Tibial artery (tissue), 4 donors: ENCODE measurements at regions not wholly inside any gene's neighbourhood (a gene's known extent, or its start where the extent isn't known, plus 50 kb on each side); places are given as distances from the start of the nearest gene placed in this dataset.

Experiments used
- DNase-seq, 2 donors: peaks; one replicate each; pipeline ENCODE4 v3.0.0-alpha.2; 2019
- H3K27ac ChIP-seq, 2 donors: fragments of 200-600 bp; sonication (generic) in 1 of 2; 1 replicate in 1 of 2; 2 replicates in 1 of 2; pipeline ENCODE4 v1.5.1; 2018 to 2019; ENCODE audit warnings: mild to moderate bottlenecking in 1 of 2
- H3K27me3 ChIP-seq, 2 donors: fragments of 200-600 bp; sonication (generic) in 1 of 2; one replicate each; pipeline versions ENCODE4 v1.5.1 to v1.6.0; 2016 to 2019
- H3K36me3 ChIP-seq, 3 donors: fragments of 200-600 bp; sonication (generic) in 2 of 3; one replicate each; pipeline ENCODE4 v1.5.1; 2016 to 2019; ENCODE audit warnings: mild to moderate bottlenecking in 2 of 3
- H3K4me1 ChIP-seq, 4 donors: fragments of 200-600 bp; sonication (generic) in 2 of 4; 1 replicate in 3 of 4; 2 replicates in 1 of 4; pipeline ENCODE4 v1.5.1; 2016 to 2019
- H3K4me3 ChIP-seq, 2 donors: fragments of 200-600 bp; sonication (generic) in 1 of 2; 1 replicate in 1 of 2; 2 replicates in 1 of 2; pipeline ENCODE4 v1.5.1; 2018 to 2019; ENCODE audit warnings: mild to moderate bottlenecking in 2 of 2
- H3K9me3 ChIP-seq, 3 donors: fragments of 200-600 bp; sonication (generic) in 1 of 3; one replicate each; pipeline ENCODE4 v1.5.1; 2016 to 2019
- intact Hi-C: fragments of 100-400 bp; cut with DNase I; formaldehyde crosslinking; loops from one replicate; pipeline ENCODE4 v1.15.0; 2023; ENCODE audit warnings: low total_unique reads
- TF ChIP-seq, protein P1 (sequence below), 2 experiments: fragments of 200-600 bp in 1 of 2; fragments of 450-650 bp in 1 of 2; IDR thresholded peaks; one replicate each; pipeline ENCODE4 v1.5.1; 2017 to 2019; ENCODE audit warnings: antibody characterized with exemption in 2 of 2, mild to moderate bottlenecking in 1 of 2, moderate library complexity in 1 of 2

DNA sequence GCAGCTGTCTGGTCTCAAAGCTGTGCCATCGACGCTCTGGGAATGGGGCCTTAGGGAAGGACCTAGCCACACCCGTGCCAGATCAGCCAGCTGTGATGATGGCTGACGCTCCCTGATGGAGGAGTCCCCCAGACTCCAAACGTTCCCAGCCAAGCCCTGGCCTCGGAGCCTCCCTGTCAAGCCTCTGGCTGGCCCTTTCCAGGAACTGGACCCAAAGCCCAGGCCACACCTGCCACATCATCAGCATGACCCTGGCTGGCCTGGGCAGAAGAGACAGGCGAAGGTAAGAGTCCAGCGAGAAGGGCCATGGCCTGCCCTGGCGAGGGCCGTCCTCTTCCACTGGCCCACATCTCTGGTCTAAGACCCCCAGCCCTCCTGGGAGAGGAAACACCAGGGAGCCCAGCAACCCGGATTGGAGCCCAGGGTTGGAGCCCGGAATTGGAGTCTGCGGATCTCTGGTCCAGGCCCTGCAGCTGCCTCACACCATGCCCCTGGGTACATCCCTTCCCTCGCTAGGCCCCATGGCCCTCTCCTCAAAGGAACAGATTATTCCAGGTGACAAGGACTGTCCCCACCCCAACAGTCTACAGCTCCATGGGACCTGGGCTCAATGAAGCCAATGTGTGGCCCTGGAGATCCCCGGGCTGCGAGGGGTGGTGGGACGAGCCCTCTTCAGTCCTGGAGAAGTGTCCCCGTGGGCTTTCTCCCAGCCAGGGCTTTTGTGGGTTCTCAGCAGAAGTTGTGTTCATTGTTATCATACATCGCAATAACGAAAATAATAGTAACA, 105.1 kb upstream of the TNRC6C start:
- H3K4me3 ChIP-seq, result no peak overlapping the region
- intact Hi-C loops, result no loop called here
- no peak overlapping the region for H3K27ac ChIP-seq
- peak in 1 of 2 donors; percentile 46 for DNase-seq
- no peaks in the 10 kb centered on the region for H3K4me1 ChIP-seq
- H3K36me3 ChIP-seq, result no peaks in the 10 kb centered on the region
- H3K9me3 ChIP-seq, result no peaks in the 10 kb centered on the region
- TF ChIP-seq, protein P1, sequence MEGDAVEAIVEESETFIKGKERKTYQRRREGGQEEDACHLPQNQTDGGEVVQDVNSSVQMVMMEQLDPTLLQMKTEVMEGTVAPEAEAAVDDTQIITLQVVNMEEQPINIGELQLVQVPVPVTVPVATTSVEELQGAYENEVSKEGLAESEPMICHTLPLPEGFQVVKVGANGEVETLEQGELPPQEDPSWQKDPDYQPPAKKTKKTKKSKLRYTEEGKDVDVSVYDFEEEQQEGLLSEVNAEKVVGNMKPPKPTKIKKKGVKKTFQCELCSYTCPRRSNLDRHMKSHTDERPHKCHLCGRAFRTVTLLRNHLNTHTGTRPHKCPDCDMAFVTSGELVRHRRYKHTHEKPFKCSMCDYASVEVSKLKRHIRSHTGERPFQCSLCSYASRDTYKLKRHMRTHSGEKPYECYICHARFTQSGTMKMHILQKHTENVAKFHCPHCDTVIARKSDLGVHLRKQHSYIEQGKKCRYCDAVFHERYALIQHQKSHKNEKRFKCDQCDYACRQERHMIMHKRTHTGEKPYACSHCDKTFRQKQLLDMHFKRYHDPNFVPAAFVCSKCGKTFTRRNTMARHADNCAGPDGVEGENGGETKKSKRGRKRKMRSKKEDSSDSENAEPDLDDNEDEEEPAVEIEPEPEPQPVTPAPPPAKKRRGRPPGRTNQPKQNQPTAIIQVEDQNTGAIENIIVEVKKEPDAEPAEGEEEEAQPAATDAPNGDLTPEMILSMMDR (IDR thresholded peaks at IDR 0.05), result no peak
- H3K27me3 ChIP-seq, result peaks cover 0 to 4% of the 10 kb centered on the region in 2 donors

DNA sequence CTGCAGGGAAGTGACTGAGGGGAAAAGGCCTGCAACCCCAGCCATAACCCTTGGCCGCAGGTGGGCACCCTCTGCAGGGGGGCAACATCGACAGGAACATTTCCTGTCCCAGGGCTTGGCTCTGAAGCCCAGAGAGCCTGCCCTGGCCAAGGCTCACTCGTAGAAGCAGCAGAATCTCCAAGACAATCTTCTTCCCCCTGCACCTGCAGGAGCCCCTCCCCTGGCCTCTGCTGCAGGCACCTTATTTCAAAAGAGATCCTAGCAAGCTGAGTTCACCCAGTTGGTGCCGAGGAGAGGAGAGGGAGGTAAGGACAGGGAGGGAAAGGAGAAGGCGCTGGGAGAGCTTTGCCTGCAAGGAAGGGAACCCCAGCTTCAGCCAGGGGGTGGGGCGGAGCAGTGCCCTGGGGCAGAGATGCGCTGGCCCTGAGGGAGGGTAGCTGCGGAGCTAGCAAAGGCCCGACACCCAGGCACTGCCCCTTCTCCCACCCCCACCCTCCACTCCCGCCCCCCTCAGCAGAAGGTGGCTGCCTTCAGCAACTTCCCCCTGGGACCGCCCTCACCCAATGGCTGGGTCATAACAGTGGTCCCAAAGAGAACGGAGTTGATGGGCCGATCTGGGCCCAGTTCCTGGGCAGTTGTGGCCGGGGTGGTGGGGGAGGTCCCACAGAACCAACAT, 104.3 kb upstream of the TNRC6C start:
- intact Hi-C loops, result no loop called here
- Histone ChIP-seq H3K27me3 (peaks cover 0 to 4% of the 10 kb centered on the region in 2 donors), H3K9me3 (no peaks in the 10 kb centered on the region), H3K36me3 (no peaks in the 10 kb centered on the region), H3K4me1 (peaks cover 0 to 5% (median 4%) of the 10 kb centered on the region in 4 donors), H3K4me3 (no peak overlapping the region), H3K27ac (no peak overlapping the region)
- TF ChIP-seq, protein P1 (IDR thresholded peaks at IDR 0.05), result no peak
- no peak for DNase-seq

DNA sequence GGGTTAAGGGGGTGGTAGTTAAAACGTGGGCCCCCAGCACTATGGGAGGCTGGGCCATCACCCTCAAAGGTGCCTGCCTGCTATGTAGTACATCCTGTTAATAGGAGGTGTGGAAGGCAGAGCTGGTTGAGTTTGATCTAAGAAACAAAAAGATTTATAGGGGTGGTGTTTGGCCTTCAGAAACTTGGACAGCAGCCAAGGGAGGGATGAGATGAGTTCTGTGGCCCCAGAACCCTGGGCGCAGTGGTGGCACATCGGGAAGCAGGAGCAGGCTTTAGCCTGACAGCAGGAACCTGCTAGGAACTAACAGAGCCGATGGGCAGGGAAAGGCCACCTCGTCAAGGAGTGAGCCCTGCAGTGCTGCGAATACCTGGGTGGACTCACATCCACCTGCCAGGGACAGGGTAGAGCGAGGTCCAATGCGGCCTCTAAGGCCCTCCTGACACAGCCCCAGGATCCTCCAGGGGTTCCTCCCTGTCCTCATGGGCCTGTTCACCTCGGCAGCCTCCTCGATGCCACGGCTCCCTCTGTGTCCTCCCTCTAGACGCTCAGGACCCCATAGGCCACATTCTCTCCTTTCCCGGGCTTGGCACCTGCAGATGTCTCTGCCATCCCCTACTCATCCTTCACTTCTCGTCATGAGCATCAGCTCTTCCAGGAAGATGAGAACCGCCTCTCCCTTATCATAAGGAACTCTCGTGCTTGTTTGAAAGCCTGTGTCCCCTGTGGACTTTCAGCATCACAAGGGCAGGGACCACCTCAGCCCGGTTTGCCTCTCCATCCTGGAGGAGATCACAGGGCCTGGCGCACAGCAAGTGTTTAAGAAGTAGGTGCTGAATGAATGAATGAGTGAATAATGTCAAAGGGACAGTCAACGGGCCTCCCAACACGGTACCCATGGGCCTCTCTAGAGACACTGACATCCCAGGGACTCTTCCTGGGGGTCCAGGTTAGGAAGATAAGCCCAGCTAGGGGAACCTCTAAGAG, 103.5 kb upstream of the TNRC6C start:
- Histone ChIP-seq H3K36me3 (no peaks in the 10 kb centered on the region), H3K27ac (no peak overlapping the region), H3K27me3 (peaks cover 0 to 4% of the 10 kb centered on the region in 2 donors), H3K4me1 (peaks cover 0 to 7% (median 4%) of the 10 kb centered on the region in 4 donors), H3K4me3 (no peak overlapping the region), H3K9me3 (no peaks in the 10 kb centered on the region)
- intact Hi-C loops, result no loop called here
- TF ChIP-seq, protein P1 (IDR thresholded peaks at IDR 0.05), result no peak
- DNase-seq, result no peak

DNA sequence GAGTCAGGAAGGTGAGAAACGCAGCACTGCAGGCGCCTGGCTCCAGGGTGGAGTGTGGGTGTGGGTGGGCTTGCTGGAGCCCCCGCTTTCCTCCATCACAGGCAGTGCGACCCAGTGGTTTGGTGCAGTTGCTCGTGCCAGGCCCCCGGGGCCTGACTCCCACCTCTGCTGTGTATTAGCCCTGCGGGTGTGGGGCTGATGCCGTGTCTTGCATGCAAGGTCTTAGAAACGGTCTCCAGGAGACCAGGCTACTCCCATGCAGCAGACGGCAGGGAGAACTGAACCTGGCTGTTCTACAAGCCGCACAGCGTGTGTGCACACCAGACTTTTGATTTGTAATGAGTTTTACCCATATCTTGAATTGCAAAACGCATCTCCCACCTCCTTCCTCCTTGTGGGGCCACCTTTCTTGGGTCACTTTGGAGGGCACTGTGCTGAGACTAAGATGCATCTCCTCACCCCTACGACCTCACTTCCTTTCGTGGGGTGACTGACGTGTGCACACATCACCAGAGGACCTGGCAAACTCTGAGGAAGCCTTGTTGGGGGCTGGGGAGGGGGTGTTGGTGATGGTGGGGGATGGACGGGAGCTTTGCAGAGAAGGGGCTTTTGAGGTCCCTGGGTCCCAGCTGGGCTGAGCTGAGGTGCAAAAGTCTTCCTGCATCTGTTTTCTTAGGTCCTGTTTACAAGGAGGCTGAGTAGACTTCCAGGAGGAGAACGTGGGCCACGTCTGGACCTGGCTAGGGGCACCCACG, 101.8 kb upstream of the TNRC6C start:
- no peak for DNase-seq
- Histone ChIP-seq H3K27ac (no peak overlapping the region), H3K9me3 (no peaks in the 10 kb centered on the region), H3K4me3 (no peak overlapping the region), H3K36me3 (no peaks in the 10 kb centered on the region), H3K27me3 (peaks cover 0 to 4% of the 10 kb centered on the region in 2 donors), H3K4me1 (peaks cover 0 to 7% (median 4%) of the 10 kb centered on the region in 4 donors)
- intact Hi-C loops, result no loop called here
- TF ChIP-seq, protein P1 (IDR thresholded peaks at IDR 0.05), result no peak

DNA sequence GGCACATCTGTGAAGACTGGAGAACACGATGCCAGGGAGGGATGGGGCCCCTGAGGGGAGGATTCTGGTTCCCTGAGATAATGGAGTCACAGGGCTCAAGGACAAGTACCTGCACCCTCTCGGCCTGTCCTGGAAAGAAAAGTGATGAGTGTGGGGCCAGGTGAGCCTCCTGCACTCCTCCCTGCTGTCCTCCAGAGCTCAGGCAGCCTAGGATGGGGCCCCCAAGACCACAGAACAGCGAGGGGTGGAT, 101.3 kb upstream of the TNRC6C start:
- Histone ChIP-seq H3K9me3 (no peaks in the 10 kb centered on the region), H3K27me3 (peaks cover 0 to 4% of the 10 kb centered on the region in 2 donors), H3K36me3 (no peaks in the 10 kb centered on the region), H3K27ac (no peak overlapping the region), H3K4me1 (peaks cover 0 to 7% (median 4%) of the 10 kb centered on the region in 4 donors), H3K4me3 (no peak overlapping the region)
- TF ChIP-seq, protein P1 (IDR thresholded peaks at IDR 0.05), result no peak
- intact Hi-C loops, result no loop called here
- no peak for DNase-seq
